ENCODE measurements at regions not wholly inside any gene's neighbourhood (a gene's known extent, or its start where the extent isn't known, plus 50 kb on each side); places are given as distances from the start of the nearest gene placed in this dataset.

- ATAC-seq = no peak
- intact Hi-C loops (cut with DNase I) = no loop called here
- H3K4me3 ChIP-seq = no peak overlapping the region
- no peaks in the 10 kb centered on the region for H3K27me3 ChIP-seq
- H3K4me1 ChIP-seq = no peaks in the 10 kb centered on the region
- TF ChIP-seq CTCF (IDR thresholded peaks at IDR 0.05) = no peak
- no peaks in the 10 kb centered on the region for H3K36me3 ChIP-seq
- H3K9me3 ChIP-seq = no peaks in the 10 kb centered on the region
- H3K27ac ChIP-seq = no peak overlapping the region
- DNase-seq = no peak
Measured at GRCh38 chr7:131747658-131748232, 191.3 kb upstream of the PODXL start.

GRCh38 chr7:131745390-131746248 lies 189.2 kb upstream of the PODXL start:
- peak; percentile 53 for ATAC-seq
- no peak overlapping the region for H3K4me3 ChIP-seq
- no peaks in the 10 kb centered on the region for H3K4me1 ChIP-seq
- no peak for DNase-seq
- H3K9me3 ChIP-seq = no peaks in the 10 kb centered on the region
- no peaks in the 10 kb centered on the region for H3K27me3 ChIP-seq
- no peak for TF ChIP-seq CTCF (IDR thresholded peaks at IDR 0.05)
- no peak overlapping the region for H3K27ac ChIP-seq
- intact Hi-C loops (cut with DNase I) = no loop called here
- H3K36me3 ChIP-seq = no peaks in the 10 kb centered on the region

- peaks cover 12% of the 10 kb centered on the region for H3K27me3 ChIP-seq
- H3K9me3 ChIP-seq = no peaks in the 10 kb centered on the region
- no peak overlapping the region for H3K4me3 ChIP-seq
- no peak for DNase-seq
- TF ChIP-seq CTCF (IDR thresholded peaks at IDR 0.05) = no peak
- H3K27ac ChIP-seq = no peak overlapping the region
- no peak for ATAC-seq
- intact Hi-C loops (cut with DNase I) = no loop called here
- H3K4me1 ChIP-seq = no peaks in the 10 kb centered on the region
- H3K36me3 ChIP-seq = no peaks in the 10 kb centered on the region
Measured at GRCh38 chr7:131741446-131741845, 185.0 kb upstream of the PODXL start.

- intact Hi-C loops (cut with DNase I) = no loop called here
- Histone ChIP-seq H3K27me3 (peaks cover 12% of the 10 kb centered on the region), H3K4me3 (no peak overlapping the region), H3K9me3 (no peaks in the 10 kb centered on the region), H3K27ac (no peak overlapping the region), H3K36me3 (no peaks in the 10 kb centered on the region), H3K4me1 (no peaks in the 10 kb centered on the region)
- DNase-seq (no peak), ATAC-seq (no peak)
- TF ChIP-seq CTCF (IDR thresholded peaks at IDR 0.05) = no peak
Measured at GRCh38 chr7:131737746-131738465, 181.5 kb upstream of the PODXL start.

- intact Hi-C loops (cut with DNase I) = no loop called here
- Histone ChIP-seq H3K9me3 (no peaks in the 10 kb centered on the region), H3K36me3 (no peaks in the 10 kb centered on the region), H3K27me3 (peaks cover 20% of the 10 kb centered on the region), H3K4me1 (no peaks in the 10 kb centered on the region), H3K4me3 (no peak overlapping the region), H3K27ac (no peak overlapping the region)
- no peak for TF ChIP-seq CTCF (IDR thresholded peaks at IDR 0.05)
- ATAC-seq (no peak), DNase-seq (no peak)
Measured at GRCh38 chr7:131735101-131735500, 178.7 kb upstream of the PODXL start.
